ENCODE measurements at regions not wholly inside any gene's neighbourhood (a gene's known extent, or its start where the extent isn't known, plus 50 kb on each side); places are given as distances from the start of the nearest gene placed in this dataset.

- DNase-seq (ENCODE audit: extremely low read depth in 1 of 11, low read depth in 9 of 11, low spot score in 4 of 11) = no peak
Observed at GRCh38 chr2:49569176-49569575, 414.9 kb upstream of the FSHR start.

DNA sequence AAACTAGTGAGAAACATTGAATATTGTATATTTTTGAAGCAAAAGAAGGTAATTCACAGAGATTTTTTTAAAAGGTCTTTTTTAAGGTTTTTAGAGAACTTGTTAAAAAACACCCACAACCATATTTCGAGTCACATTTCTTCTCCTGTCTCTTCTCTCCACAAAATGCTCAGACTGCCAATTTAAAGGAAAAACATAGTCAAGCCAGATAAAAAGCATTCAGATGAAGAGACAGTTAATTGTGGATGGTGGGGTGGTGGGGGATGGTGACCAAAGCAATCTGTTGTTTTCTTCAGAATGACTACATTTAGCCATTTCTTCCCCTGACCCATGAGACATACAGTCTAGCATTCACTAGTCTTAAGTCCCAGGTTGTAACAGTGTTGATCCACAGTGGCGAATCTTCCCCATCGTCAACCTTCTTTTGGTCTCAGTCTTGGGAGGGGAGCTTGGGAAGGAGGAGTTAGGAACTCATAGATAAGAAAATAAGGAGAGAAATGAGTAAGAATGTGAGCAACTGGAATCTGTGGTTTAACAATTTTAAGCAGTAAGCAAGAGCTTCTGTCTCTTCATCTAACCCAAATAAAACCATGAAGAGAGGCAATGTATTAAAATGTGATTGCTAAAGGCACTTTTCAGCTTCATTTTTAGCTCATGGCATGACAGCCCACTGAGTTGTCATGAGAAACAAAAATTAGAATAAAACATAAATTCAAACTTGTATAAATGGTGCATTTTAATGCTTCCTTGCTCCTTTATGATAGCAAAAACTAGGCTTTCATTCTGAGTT is 413.7 kb upstream of the FSHR start:
- no peak for DNase-seq (ENCODE audit: extremely low read depth in 1 of 11, low read depth in 9 of 11, low spot score in 4 of 11)

- no peak for DNase-seq (ENCODE audit: extremely low read depth in 1 of 11, low read depth in 9 of 11, low spot score in 4 of 11)
Observed at GRCh38 chr2:49567021-49567420, 412.7 kb upstream of the FSHR start.

DNA sequence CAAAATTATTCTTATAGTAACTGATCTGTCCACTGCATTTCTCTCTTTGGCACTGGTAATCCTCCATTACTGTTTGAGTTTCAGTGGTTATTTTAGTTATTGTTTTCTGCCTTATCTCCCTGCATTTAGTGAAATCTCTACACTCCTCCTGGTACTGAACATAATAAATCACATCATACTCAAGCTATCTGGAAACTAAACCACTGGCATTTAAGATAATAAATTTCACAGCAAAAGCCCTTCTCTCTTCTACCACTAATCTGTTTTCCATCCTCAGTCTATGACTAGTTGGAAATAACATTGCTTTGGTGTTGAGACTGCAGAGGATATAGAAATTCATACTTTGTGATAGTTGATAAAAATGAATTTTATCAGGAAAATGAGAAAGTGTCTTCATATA is 399.3 kb upstream of the FSHR start:
- no peak for DNase-seq (ENCODE audit: extremely low read depth in 1 of 11, low read depth in 9 of 11, low spot score in 4 of 11)

DNA sequence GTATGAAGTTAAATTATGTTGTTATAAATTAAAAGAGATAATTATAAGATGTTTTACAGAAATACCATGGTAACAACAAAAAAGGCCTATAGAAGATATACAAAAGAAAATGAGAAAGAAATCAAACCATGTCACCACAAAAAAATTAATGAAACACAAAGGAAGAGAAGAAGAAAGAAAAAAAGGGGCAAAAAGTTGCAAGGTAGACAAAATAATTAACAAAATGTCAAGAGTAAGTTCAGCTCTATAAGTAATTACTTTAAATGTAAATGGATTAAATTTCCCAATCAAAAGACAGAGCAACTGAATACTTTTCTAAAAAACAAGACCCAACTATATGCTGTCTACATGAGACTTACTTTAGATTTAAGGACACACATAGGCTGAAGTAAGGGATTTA is 378.4 kb upstream of the FSHR start:
- no peak for DNase-seq (ENCODE audit: extremely low read depth in 1 of 11, low read depth in 9 of 11, low spot score in 4 of 11)

GRCh38 chr2:49515996-49516782 is 361.9 kb upstream of the FSHR start:
- no peak for DNase-seq (ENCODE audit: extremely low read depth in 1 of 11, low read depth in 9 of 11, low spot score in 4 of 11)

DNA sequence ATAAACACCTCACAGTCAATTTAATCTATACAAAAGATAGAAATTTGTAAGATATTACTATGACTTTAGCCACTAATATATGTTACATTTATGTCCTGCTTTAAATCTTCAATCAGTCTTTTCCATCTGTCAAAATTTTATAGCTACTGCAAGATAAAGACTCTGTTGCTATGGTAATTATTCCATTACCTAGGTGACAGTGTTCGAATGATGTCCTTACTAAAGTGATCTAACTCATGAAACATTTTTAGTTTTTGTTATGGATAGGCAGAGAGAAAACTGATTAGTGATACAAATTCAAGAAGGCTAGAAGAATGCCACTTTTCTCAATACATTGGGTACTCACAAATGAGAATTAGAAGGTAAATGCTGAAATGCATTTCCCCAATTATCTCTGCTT is 359.9 kb upstream of the FSHR start:
- DNase-seq (ENCODE audit: extremely low read depth in 1 of 11, low read depth in 9 of 11, low spot score in 4 of 11) = no peak

GRCh38 chr2:49490710-49491109 is 336.4 kb upstream of the FSHR start:
- no peak for DNase-seq (ENCODE audit: extremely low read depth in 1 of 11, low read depth in 9 of 11, low spot score in 4 of 11)

DNA sequence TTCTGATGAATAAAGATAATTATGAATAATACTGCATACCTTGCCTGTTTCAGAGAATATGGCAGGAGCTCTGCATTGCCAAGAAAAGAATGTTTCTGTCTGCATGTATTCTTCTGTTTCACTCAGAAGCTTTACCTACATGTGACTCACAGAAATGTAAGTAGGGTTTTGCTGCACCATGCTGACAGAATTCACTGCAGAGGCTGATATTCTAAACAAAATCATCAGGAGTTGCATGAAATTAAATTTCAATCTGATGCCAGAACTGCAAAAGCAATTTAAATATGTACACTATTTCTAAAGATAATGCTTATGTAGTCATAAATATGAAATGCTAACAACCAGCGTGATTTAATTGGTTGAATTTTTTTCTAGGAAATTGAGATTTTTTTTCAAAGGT is 332.8 kb upstream of the FSHR start:
- DNase-seq (ENCODE audit: extremely low read depth in 1 of 11, low read depth in 9 of 11, low spot score in 4 of 11) = no peak

DNA sequence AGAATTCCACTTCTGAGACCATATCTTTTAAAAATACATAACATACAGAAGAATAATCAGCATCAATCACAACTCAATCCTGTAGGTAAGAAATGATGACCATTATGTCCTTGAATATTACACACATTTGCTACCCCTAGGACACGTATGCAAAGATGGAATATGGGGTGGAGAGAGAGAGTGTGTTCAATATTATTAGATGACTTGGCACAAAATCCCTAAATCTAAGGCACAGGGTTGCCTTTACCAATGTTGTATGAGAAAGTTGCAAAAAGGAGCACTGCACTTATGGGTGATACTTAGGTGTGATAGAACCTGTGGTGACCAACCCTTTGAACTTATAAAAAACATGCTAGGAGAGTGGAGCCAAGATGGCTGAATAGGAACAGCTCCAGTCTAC is 326.2 kb upstream of the FSHR start:
- no peak for DNase-seq (ENCODE audit: extremely low read depth in 1 of 11, low read depth in 9 of 11, low spot score in 4 of 11)

DNA sequence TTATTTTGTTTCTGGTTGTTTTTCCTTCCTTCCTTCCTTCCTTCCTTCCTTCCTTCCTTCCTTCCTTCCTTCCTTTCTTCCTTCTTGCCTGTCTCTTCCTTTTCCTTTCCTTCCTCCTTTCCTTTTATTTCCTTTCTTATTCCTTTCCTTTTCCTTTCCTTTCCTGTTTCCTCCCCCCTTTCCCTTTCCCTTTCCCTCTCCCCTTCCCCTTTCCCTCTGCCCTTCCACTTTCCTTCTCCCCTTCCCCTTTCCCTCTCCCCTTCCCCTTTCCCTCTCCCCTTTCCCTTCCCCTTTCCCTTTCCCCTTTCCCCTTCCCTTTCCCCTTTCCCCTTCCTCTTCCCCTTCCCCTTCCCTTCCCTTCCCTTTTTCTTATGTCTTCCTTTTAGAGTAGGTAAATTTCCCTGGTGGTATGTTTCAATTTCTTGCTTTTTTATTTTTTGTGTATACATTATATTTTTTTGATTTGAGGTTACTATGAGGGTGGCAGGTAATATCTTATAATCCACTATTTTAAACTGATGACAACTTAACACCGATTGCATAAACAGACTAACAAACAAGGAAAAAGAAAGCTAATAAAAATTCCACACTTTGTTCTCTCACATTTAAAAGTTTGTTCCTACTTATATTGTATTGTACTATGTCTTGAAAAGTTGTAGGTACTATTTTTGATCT is 311.0 kb upstream of the FSHR start:
- DNase-seq (ENCODE audit: extremely low read depth in 1 of 11, low read depth in 9 of 11, low spot score in 4 of 11) = no peak

- no peak for DNase-seq (ENCODE audit: extremely low read depth in 1 of 11, low read depth in 9 of 11, low spot score in 4 of 11)
Observed at GRCh38 chr2:49459314-49459993, 305.1 kb upstream of the FSHR start.

DNA sequence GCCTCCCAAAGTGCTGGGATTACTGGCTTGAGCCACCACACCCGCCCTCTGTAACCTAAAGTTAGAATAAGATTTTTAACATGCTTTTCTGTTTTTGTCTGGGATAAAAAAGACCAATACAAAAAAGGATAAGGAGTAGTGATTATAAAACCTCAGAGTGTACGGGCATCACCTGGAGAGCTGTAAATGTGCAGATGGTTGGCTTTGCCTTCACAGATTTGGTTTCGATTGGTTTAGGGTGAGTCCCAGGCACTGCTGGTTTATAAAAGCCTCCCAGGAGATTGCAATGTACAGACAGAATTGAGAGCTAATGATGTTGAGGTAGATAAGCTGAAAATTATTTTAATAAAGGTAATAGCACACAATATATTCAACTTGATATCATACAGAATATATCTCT is 289.7 kb upstream of the FSHR start:
- DNase-seq (ENCODE audit: extremely low read depth in 1 of 11, low read depth in 9 of 11, low spot score in 4 of 11) = no peak

DNA sequence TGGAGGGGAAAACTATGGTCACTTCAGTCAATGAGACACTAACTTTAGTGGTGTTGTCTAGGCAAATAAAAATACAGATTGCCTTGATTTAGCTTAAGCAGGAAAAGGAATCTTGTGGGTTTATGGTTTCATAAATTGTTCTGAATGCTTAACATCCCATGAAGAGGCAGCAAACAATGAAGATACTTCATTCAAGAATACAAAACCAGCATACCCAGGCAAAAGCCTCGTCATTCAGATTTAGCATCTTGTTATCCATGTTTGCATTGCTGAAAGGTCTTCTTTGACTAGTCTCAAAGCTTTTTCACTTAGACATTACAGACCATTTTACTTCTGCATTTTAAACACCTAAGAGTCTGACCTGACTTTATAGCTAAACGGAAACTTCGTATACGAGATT is 272.7 kb upstream of the FSHR start:
- no peak for DNase-seq (ENCODE audit: extremely low read depth in 1 of 11, low read depth in 9 of 11, low spot score in 4 of 11)

- no peak for DNase-seq (ENCODE audit: extremely low read depth in 1 of 11, low read depth in 9 of 11, low spot score in 4 of 11)
Observed at GRCh38 chr2:49416252-49416651, 261.9 kb upstream of the FSHR start.

DNA sequence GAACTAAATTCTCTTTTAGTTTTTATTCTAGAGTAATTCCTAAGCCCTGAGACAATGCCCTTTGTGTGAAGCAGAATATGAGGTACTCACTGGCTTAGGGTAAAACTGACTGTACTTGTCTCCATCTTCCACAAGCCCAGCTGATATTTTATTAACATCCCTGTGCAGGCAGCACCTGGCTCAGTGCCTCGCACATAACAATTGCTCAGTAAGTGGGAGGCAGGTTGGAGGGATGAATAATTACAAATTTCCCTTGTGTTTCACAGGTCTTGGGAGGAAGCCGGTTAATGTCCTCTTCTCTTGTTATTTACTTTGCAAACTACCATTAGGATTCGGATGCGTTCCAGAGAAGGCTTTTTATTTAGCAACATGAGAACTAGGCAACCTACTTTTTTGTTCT is 249.8 kb upstream of the FSHR start:
- no peak for DNase-seq (ENCODE audit: extremely low read depth in 1 of 11, low read depth in 9 of 11, low spot score in 4 of 11)

- no peak for DNase-seq (ENCODE audit: extremely low read depth in 1 of 11, low read depth in 9 of 11, low spot score in 4 of 11)
Observed at GRCh38 chr2:49403637-49404036, 249.3 kb upstream of the FSHR start.

GRCh38 chr2:49379406-49379805 is 225.1 kb upstream of the FSHR start:
- no peak for DNase-seq (ENCODE audit: extremely low read depth in 1 of 11, low read depth in 9 of 11, low spot score in 4 of 11)

- no peak for DNase-seq (ENCODE audit: extremely low read depth in 1 of 11, low read depth in 9 of 11, low spot score in 4 of 11)
Observed at GRCh38 chr2:49371128-49371701, 216.9 kb upstream of the FSHR start.

Data from renal cortex interstitium (tissue), 11 donors.